ENCODE measurements at regions not wholly inside any gene's neighbourhood (a gene's known extent, or its start where the extent isn't known, plus 50 kb on each side); places are given as distances from the start of the nearest gene placed in this dataset.
"Not testable (repeated sequence)": the region's sequence is repeated elsewhere in the genome, so short reads cannot be mapped to it uniquely, and the experiment has no call there.

DNA sequence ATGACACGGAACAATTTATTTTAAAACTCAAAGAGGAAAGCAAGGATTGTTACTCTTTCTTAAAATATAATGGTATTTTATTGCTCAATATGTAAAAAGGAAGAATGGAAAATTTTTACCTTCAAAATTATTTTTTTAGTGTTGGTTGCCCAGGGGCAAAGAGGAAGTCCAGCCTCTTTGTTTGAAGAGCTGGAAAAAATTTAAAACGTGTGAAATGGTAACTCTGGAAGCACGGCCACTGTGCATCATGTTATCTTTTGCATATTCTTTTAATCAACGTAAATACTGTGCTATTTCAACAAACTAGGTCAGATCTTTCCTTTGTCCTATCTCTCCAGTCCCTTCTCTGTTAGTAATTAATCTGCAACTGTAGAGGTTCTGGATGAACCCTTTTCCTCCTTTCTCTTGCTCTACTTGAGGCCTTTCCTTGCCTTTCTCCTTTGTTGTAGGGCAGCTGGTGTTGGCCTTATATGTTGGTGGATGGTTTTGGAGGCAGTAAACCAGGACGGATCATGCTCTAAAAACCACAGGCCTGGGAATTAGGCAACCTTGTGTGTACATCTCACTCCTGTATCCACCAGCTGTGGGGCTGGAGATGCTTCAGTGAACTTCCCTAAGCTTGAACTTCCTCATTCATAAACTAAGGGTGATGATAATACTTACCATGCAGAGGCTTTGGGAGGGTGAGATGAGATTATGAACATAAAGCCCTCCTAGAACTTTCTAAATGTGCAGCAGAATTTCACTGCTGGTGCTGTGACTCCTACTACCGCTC lies 143.3 kb downstream of the PRL start:
- no peak for DNase-seq

GRCh38 chr6:22155551-22155950 lies 141.3 kb downstream of the PRL start:
- no peak for DNase-seq

DNA sequence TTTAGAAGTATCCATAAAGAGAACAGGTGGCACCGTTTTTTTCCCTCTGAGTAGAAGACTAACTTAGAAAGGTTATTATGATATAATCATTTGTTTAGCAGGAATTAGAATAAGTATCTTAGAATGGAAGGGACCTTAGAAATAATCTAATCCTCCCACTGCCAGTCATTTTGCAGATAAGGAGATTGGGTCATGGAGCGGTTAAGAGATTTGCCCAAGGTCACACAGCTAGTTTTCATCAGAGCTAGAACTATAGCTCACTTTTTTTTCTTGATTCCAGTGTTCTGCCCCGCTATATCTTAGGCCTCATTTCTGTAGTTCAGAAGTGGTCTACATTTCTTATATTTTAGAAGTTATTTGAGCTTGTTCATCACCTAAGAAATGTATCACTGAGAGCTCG lies 139.6 kb downstream of the PRL start:
- DNase-seq, result no peak

- no peak for DNase-seq
These were observed 132.6 kb downstream of the PRL start for GRCh38 chr6:22164236-22164635.

GRCh38 chr6:22171006-22171405 lies 125.8 kb downstream of the PRL start:
- DNase-seq, result not testable (repeated sequence)

GRCh38 chr6:22171885-22172284 lies 125.0 kb downstream of the PRL start:
- not testable (repeated sequence) for DNase-seq

DNA sequence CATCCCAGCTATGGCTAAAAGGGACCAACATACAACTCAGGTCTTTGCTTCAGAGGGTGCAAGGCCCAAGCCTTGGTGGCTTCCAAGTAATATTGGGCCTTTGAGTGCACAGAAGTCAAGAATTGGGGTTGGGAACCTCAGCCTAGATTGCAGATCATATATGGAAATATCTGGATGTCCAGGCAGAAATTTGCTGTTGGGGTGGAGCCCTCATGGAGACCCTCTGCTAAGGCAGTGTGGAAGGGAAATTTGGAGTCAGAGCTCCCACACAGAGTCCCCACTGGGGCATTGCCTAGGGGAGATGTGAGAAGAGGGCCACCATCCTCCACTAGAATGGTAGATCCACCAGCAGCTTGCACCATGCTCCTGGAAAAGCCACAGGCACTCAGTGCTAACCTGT lies 123.5 kb downstream of the PRL start:
- DNase-seq, result no peak

GRCh38 chr6:22180250-22180649 lies 116.6 kb downstream of the PRL start:
- DNase-seq, result not testable (repeated sequence)

DNA sequence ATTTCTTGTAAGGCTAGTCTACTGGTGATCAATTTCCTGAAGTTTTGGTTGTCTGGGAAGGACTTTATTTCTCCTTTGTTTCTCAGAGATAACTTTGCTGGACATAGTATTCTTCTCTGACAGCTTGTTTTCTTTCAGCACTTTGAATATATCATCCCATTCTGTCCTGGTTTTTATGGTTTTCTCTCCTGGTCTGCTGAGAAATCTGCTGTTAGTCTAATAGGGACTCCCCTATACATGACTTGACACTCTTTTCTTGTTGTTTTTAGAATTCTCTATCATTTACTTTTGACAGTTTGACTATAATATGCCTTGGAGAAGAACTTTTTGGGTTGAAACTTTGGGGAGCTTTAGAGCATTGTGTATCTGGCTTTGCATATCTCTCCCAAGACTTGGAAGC lies 112.5 kb downstream of the PRL start:
- no peak for DNase-seq

GRCh38 chr6:22189946-22190345 lies 106.9 kb downstream of the PRL start:
- DNase-seq, result no peak

DNA sequence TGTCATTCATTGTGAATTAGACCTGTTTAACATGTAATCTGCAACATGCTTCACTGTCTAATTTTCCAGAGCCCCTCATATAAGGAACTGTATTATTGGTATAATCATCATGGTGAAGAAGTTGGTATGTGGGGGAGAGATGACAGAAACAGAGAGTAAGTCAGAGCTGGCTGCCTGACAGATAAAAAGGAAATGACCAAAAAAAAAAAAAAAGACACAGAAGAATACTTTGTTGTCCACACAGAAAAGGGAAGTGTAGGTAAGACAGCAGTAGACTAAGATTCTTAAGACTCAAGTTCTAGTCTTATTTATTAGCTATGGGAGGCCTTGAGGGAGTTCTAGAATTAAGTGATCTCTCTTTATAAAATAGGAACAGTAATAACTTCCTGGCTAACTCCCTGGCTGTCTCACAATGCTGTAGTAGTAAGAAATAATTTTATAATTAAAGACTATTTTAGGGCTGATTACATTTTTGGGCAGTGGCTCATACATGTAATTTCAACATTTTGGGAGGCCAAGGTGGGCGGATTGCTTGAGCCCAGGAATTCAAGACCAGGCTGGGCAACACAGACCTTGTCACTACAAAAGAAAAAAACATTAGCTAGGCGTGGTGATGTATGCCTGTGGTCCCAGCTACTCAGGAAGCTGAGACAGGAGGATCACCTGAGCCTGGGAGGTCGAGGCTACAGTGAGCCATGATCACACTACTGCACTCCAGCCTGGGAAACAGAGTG lies 102.5 kb downstream of the PRL start:
- peak in 1 of 5 experiments; percentile 13 for DNase-seq

GRCh38 chr6:22199771-22200170 lies 97.1 kb downstream of the PRL start:
- no peak for DNase-seq

- no peak for DNase-seq
These were observed 92.7 kb downstream of the PRL start for GRCh38 chr6:22204153-22204552.

- no peak for DNase-seq
These were observed 91.6 kb downstream of the PRL start for GRCh38 chr6:22205266-22205665.

DNA sequence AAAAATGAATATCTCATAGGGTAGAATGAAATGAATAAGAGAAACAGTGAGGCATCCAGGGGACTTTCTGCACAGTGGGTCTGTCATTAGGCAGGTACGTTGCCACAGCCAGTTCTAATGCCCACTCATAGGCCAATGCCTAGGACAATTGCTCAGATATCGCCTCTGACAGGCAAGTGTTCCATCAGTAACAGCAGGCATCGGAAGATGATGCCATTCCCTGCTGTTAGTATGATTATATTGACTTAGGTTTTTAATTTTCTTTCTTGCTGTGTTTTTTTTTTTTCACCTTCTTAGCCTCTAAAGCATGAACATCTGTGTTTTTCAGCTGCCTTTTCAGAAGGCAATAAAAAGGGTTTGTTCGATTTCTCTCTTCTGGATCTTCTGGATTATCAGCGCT lies 90.7 kb downstream of the PRL start:
- no peak for DNase-seq

DNA sequence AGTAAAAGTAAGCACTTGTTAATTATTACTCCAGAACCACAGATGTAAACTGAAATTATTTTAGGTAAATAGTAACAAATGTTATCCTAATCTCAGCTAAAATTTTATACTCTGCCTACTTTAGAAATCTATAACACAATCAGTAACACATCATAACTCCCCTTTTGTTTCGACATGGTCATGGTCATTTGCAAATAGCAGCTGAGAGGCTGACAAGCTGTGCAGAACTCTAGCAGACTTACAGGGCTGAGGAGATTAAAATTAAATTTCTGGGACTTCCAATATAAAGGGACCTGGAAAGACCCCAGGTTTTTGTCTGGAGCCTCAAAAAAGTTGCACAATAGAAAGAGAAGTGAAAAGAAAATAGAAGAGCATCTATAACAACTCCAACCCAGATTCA lies 88.8 kb downstream of the PRL start:
- DNase-seq, result no peak

- DNase-seq, result no peak
These were observed 82.5 kb downstream of the PRL start for GRCh38 chr6:22214314-22214713.

- DNase-seq, result not testable (repeated sequence)
These were observed 81.4 kb downstream of the PRL start for GRCh38 chr6:22215474-22215873.

GRCh38 chr6:22218410-22218809 lies 78.4 kb downstream of the PRL start:
- DNase-seq, result no peak

DNA sequence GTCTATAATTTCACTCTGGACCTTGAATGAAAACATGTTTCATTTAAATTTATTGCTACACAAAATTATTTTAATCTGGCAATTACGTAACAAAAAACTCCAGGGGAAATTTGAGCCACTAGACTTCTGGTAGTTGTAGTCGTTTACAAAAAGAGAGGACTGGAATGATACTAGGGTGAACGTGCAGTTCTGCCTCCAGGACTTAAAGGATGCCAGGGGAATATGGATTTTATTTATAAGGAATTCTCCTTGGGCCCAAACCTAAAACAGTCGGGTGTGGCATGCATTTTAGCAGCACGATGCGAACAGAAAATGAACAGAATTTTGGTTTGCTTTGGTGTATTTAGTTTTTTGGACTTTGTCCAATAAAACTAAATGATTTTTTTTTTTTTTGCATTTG lies 76.9 kb downstream of the PRL start:
- no peak for DNase-seq

GRCh38 chr6:22221211-22221610 lies 75.6 kb downstream of the PRL start:
- DNase-seq, result no peak

DNA sequence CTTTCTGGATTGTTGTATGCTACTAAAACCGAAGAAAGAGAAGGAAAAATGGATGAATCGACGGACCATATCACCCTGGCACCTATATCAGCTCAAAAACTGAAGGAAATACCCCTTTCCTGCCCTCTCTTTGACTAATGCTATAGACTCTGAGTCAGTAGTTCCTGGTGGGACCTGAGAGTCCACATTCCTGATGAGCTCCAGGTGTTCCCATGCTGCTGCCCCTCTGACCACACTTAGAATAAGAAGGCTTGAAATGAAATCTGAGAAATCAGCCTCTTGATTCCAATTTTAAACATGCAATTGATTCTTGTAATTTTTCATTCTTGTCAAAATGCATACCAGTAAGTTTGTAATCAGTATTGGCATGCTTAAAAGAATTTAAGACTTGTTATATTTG lies 75.2 kb downstream of the PRL start:
- no peak for DNase-seq

DNA sequence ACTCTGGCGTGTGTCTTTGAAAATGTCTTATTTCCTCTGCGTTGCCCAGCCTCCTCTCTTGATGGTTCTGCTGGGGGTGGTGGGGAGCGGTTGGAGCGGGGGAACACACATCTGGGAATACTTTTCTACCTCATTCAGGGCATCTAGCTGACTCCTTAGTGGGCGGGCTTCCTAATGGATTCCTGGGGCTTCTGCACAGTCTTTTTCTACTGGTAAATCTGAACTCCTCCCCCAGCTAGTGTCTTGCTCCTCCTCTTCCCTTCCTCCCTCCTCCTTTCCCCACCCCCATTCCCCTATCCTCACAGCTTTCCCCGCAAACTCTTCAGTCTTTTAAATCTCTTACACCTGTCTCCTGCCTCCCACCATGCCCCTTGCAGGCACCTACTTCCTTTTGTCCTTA lies 74.4 kb downstream of the PRL start:
- no peak for DNase-seq

GRCh38 chr6:22227824-22228610 lies 68.8 kb downstream of the PRL start:
- DNase-seq, result no peak
